Body of pancreas (tissue), 4 donors: ENCODE measurements at regions not wholly inside any gene's neighbourhood (a gene's known extent, or its start where the extent isn't known, plus 50 kb on each side); places are given as distances from the start of the nearest gene placed in this dataset.

Source experiments
- POLR2A ChIP-seq, 3 donors: fragments of 450-650 bp; IDR thresholded peaks; one replicate each; pipeline ENCODE4 v1.6.1; 2016; ENCODE audit warnings: antibody characterized with exemption in 3 of 3, mild to moderate bottlenecking in 2 of 3
- TF ChIP-seq, protein P1 (sequence below), 7 experiments: fragments of 450-650 bp in 4 of 7; fragments of 200-600 bp in 3 of 7; sonication (generic) in 3 of 7; IDR thresholded peaks; one replicate each; pipeline ENCODE4 v1.5.1; 2016 to 2019; ENCODE audit warnings: antibody characterized with exemption in 7 of 7

DNA sequence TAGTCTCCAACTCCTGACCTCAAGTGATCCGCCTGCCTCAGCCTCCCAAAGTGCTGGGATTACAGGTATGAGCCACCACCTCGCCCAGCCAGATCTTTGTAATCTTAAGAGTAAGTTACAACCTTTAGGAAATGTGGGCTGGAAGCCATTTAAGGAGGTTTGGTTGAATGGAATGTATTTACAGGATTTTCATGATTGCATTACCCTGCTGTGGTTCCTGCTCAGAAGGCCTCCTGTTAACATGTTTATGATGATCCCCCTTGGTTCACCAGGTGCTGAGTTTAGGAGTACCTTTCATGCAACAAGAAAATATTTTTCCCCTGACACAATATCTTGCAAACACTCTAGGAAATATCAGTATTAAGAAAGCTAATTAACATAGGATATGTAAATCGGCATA, 187.4 kb upstream of the SH3BP4 start:
- TF ChIP-seq, protein P1, sequence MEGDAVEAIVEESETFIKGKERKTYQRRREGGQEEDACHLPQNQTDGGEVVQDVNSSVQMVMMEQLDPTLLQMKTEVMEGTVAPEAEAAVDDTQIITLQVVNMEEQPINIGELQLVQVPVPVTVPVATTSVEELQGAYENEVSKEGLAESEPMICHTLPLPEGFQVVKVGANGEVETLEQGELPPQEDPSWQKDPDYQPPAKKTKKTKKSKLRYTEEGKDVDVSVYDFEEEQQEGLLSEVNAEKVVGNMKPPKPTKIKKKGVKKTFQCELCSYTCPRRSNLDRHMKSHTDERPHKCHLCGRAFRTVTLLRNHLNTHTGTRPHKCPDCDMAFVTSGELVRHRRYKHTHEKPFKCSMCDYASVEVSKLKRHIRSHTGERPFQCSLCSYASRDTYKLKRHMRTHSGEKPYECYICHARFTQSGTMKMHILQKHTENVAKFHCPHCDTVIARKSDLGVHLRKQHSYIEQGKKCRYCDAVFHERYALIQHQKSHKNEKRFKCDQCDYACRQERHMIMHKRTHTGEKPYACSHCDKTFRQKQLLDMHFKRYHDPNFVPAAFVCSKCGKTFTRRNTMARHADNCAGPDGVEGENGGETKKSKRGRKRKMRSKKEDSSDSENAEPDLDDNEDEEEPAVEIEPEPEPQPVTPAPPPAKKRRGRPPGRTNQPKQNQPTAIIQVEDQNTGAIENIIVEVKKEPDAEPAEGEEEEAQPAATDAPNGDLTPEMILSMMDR (IDR thresholded peaks at IDR 0.05) = no peak
- TF ChIP-seq POLR2A (IDR thresholded peaks at IDR 0.05) = no peak
